ENCODE measurements at regions not wholly inside any gene's neighbourhood (a gene's known extent, or its start where the extent isn't known, plus 50 kb on each side); places are given as distances from the start of the nearest gene placed in this dataset.
"Not testable (repeated sequence)": the region's sequence is repeated elsewhere in the genome, so short reads cannot be mapped to it uniquely, and the experiment has no call there.

GRCh38 chr9:62071043-62071442 lies 881.2 kb downstream of the SPATA31A7 start:
- DNase-seq; H3K27me3 ChIP-seq; H3K27ac ChIP-seq; H3K9me3 ChIP-seq; intact Hi-C loops (cut with DNase I); H3K4me1 ChIP-seq; ATAC-seq; H3K36me3 ChIP-seq; H3K4me3 ChIP-seq: not testable (repeated sequence)
- WGBS, 4 donors = no CpG with 5 or more reads among the region's 5 CpGs

GRCh38 chr9:62073401-62073800 lies 883.6 kb downstream of the SPATA31A7 start:
- H3K27me3 ChIP-seq; ATAC-seq; DNase-seq; H3K36me3 ChIP-seq; H3K4me1 ChIP-seq; intact Hi-C loops (cut with DNase I); H3K9me3 ChIP-seq; H3K27ac ChIP-seq; H3K4me3 ChIP-seq: not testable (repeated sequence)
- WGBS, 4 donors = no CpG with 5 or more reads among the region's 10 CpGs

- intact Hi-C loops (cut with DNase I); H3K27me3 ChIP-seq; ATAC-seq; H3K4me1 ChIP-seq; H3K27ac ChIP-seq; H3K36me3 ChIP-seq; DNase-seq; H3K9me3 ChIP-seq; H3K4me3 ChIP-seq: not testable (repeated sequence)
- no CpG with 5 or more reads among the region's 1 CpG for WGBS, 4 donors
Observed at GRCh38 chr9:62084245-62084644, 894.4 kb downstream of the SPATA31A7 start.

DNA sequence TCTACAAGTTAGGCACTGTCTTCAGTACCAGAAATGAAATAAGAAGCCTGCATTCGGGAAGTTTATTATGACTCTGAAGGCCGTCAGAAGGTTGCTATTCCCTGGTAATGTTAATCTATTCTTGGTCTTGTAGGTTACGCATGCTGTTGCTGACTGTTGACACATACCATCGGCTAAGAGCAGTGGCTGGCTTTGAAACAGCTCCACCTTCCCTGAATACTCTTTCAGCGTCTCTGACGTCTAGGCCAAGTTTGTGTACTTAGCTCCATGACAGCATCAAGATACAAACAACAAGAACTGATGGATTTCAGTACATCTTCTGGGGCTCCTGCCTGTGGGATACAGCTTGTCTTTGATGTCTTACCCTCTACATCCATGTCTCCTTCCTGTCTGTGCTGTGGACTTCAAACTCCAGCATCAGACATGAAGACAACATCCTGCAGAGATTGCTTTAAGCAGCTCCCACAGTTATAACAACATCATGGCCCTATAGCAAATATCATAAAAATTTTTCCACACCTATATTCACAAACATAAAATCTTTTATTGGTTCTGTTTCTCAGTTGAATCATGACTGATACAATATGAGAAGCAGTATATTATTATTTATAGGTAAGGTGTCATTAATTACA lies 906.0 kb downstream of the SPATA31A7 start:
- no CpG with 5 or more reads among the region's 6 CpGs for WGBS, 4 donors
- H3K27ac ChIP-seq; DNase-seq; H3K4me3 ChIP-seq; H3K4me1 ChIP-seq; H3K36me3 ChIP-seq; ATAC-seq; H3K9me3 ChIP-seq; H3K27me3 ChIP-seq; intact Hi-C loops (cut with DNase I): not testable (repeated sequence)

GRCh38 chr9:62110486-62110885 lies 920.6 kb downstream of the SPATA31A7 start:
- 71 to 79% (median 75%) methylated on average over 1 to 3 of the region's 5 CpGs for WGBS, 4 donors
- H3K27ac ChIP-seq; ATAC-seq; H3K4me3 ChIP-seq; H3K4me1 ChIP-seq; DNase-seq; H3K36me3 ChIP-seq; intact Hi-C loops (cut with DNase I); H3K27me3 ChIP-seq; H3K9me3 ChIP-seq: not testable (repeated sequence)

- DNase-seq; H3K36me3 ChIP-seq; intact Hi-C loops (cut with DNase I); H3K27ac ChIP-seq; ATAC-seq; H3K4me3 ChIP-seq; H3K9me3 ChIP-seq; H3K4me1 ChIP-seq; H3K27me3 ChIP-seq: not testable (repeated sequence)
- WGBS, 4 donors = no CpG with 5 or more reads among the region's 6 CpGs
Observed at GRCh38 chr9:62116951-62117640, 927.3 kb downstream of the SPATA31A7 start.

GRCh38 chr9:62119656-62120055 lies 929.8 kb downstream of the SPATA31A7 start:
- H3K4me3 ChIP-seq; DNase-seq; H3K27me3 ChIP-seq; intact Hi-C loops (cut with DNase I); H3K9me3 ChIP-seq; H3K4me1 ChIP-seq; ATAC-seq; H3K36me3 ChIP-seq; H3K27ac ChIP-seq: not testable (repeated sequence)
- 55% methylated on average over 1 of the region's 1 CpG; no CpG with 5 or more reads in 3 of the 4 donors for WGBS, 4 donors

- DNase-seq; H3K27ac ChIP-seq; intact Hi-C loops (cut with DNase I); H3K4me3 ChIP-seq; H3K36me3 ChIP-seq; ATAC-seq; H3K9me3 ChIP-seq; H3K27me3 ChIP-seq; H3K4me1 ChIP-seq: not testable (repeated sequence)
- 80% methylated on average over 3 of the region's 25 CpGs; no CpG with 5 or more reads in 3 of the 4 donors for WGBS, 4 donors
Observed at GRCh38 chr9:62125631-62126611, 936.1 kb downstream of the SPATA31A7 start.

- H3K4me1 ChIP-seq; H3K4me3 ChIP-seq; intact Hi-C loops (cut with DNase I); ATAC-seq; H3K27ac ChIP-seq; H3K9me3 ChIP-seq; H3K36me3 ChIP-seq; H3K27me3 ChIP-seq; DNase-seq: not testable (repeated sequence)
- WGBS, 4 donors = no CpG with 5 or more reads among the region's 3 CpGs
Observed at GRCh38 chr9:62135022-62135421, 945.2 kb downstream of the SPATA31A7 start.

GRCh38 chr9:62145648-62146047 lies 955.8 kb downstream of the SPATA31A7 start:
- H3K36me3 ChIP-seq; intact Hi-C loops (cut with DNase I); H3K9me3 ChIP-seq; H3K27me3 ChIP-seq; ATAC-seq; H3K27ac ChIP-seq; DNase-seq; H3K4me1 ChIP-seq; H3K4me3 ChIP-seq: not testable (repeated sequence)
- no CpG with 5 or more reads among the region's 3 CpGs for whole genome bisulfite sequencing, 4 donors
